Activated T-cell treated with anti-CD3 and anti-CD28 coated beads for 1 hour (primary cell): ENCODE measurements at regions not wholly inside any gene's neighbourhood (a gene's known extent, or its start where the extent isn't known, plus 50 kb on each side); places are given as distances from the start of the nearest gene placed in this dataset.

Experiments used
- DNase-seq: peaks from one replicate; pipeline ENCODE4 v3.0.0-alpha.2; 2020; ENCODE audit warnings: low read depth

- no peak for DNase-seq
Observed at GRCh38 chr6:1029141-1029540, 282.8 kb upstream of the FOXQ1 start.

DNA sequence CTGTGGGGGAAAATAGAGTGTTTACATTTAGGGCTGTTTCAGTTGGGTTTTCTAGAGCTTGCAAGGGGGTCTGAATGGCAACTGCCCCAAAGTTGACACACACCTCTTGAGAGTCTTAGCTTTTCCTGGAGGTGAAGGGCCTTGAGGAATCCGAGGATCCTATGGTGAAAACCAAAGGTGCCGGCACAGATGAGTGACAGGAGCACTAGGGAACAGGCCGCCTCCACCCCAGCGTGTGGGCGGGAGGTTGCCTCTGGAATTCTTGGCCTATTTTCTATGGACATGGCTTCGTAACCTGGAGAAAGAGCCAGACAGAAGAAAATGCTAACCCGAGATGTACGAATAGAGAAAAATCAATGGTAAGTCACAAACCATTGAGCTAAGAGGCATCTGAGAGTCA is 283.2 kb upstream of the FOXQ1 start:
- DNase-seq: no peak

GRCh38 chr6:1027795-1028569 is 283.9 kb upstream of the FOXQ1 start:
- no peak for DNase-seq

DNA sequence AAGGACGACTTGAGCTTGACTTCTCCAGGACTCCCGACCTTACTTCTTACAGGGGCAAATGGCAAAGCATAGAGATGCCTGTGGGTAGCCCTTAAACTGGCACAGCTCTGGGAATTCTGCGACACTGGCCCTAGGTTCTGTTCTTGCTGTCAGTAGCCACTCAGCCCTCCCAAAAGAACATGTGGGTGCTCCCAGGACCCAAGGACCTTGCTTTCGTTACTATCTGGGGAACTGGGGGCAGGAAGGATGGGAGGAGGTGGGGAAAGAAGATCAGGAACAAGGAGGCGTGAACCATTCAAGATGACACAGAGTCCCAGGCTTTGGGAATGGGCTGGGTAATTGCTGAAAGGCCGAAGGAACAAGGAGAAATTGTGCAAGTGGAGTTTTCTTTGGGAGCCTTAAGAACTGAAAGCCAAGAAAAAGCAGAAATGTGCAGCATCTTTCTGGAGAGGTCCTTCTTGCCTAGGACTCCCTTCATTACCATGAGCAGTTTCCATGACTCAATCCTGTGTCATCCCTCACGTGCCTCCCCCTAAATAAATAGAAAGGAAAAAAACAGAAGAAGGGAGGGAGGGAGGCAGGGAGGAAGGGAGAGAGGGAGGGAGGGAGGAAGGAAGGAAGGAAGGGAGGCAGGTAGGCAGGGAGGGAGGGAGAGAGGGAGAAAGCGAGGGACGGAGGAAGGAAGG is 284.6 kb upstream of the FOXQ1 start:
- DNase-seq: no peak

DNA sequence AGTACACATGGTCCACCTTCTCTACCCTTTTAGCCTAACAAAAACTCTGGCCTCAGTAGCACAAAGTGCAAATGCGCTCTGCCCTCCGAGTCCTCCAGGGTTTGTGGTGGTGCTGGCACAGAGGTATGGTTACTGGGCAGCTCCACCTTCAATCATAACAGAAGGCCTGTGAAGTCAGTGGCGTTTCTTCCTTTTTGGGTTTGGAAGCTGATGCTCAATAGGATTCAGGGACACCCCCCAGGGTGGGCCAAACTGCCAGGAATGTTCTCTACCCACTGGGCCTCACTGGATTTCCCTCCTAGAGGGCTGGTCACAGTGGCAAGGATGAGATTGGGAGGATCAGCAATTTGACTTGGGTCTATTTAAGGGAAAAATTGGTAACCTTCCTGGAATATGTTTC is 286.1 kb upstream of the FOXQ1 start:
- no peak for DNase-seq

DNA sequence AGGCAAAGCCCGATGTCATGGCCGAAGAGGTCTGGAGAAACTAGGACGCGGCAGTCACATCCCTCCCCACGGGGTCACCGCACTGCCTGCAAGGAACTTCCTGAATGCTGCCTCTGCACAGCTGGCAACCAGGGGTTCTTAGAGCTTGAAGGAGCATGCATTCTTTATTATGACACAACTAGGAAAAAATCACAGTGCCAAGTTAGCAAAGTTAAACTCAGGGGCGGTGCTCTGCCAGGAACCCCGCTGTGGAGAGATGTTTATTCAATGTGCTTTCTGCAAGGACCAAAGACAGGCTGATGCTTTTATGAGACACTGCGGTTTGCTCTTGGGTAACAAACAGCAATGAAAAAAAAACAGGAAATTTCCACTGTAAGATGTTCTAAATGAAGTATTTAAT is 287.3 kb upstream of the FOXQ1 start:
- DNase-seq: no peak

- no peak for DNase-seq
Observed at GRCh38 chr6:1024161-1024560, 287.7 kb upstream of the FOXQ1 start.

DNA sequence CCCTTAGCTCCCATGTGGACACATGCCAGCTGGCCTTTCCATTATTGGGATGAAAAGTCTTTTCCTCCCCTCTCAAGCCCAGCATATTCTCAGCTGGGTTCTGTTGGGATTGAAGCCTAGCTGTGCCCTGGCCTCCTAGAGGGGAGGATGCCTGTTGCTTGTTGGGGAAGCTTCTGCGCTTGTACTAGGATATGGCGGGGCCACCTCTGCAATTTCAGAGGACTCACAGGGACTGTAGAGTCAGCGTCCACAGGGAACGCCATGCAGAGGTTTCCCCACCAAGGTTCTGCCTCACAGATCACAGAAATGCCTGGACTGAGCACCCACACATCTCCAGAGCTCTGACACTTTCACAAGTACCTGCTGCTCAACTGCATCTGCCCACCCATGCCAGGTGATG is 288.7 kb upstream of the FOXQ1 start:
- DNase-seq: no peak

GRCh38 chr6:1022719-1023118 is 289.2 kb upstream of the FOXQ1 start:
- DNase-seq: no peak

DNA sequence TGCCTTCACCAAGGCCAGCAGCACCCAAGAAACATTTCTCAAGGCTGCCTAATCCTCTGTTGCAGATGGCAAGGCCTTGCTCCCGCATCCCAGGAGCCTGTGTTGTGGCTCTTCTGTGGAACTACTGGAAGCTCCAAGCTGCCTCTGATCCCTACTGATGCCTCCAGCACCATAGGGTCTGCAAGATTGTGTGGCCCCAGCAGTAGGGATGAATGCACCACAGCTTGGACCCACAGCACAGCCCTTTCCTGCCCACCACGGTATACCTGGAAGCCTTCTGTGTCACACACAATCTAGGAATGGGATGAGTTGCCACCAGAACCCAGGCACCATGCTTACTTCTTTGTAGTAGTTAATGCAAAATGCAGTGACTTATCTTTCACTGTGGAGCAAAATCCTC is 291.1 kb upstream of the FOXQ1 start:
- no peak for DNase-seq

DNA sequence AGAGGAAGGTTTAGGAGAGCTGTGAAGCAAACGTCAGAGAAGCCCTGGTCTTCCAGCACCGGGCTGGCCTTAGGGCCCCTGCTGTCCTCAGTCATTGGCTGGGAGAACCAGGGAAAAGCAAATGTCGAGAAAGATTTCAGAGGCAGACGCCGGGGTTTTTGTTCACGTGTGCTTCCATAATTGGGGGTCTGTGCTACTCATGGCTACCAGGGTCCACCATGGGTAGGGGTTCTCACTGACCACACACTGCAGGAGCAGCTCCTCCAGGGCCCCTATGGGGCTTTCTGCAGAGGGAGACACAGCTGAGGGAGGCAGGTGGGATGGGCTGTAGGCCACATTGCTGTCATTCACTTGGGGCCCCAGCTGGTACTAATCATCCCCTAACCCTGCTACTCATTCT is 291.8 kb upstream of the FOXQ1 start:
- no peak for DNase-seq

GRCh38 chr6:1018041-1018440 is 293.9 kb upstream of the FOXQ1 start:
- no peak for DNase-seq

DNA sequence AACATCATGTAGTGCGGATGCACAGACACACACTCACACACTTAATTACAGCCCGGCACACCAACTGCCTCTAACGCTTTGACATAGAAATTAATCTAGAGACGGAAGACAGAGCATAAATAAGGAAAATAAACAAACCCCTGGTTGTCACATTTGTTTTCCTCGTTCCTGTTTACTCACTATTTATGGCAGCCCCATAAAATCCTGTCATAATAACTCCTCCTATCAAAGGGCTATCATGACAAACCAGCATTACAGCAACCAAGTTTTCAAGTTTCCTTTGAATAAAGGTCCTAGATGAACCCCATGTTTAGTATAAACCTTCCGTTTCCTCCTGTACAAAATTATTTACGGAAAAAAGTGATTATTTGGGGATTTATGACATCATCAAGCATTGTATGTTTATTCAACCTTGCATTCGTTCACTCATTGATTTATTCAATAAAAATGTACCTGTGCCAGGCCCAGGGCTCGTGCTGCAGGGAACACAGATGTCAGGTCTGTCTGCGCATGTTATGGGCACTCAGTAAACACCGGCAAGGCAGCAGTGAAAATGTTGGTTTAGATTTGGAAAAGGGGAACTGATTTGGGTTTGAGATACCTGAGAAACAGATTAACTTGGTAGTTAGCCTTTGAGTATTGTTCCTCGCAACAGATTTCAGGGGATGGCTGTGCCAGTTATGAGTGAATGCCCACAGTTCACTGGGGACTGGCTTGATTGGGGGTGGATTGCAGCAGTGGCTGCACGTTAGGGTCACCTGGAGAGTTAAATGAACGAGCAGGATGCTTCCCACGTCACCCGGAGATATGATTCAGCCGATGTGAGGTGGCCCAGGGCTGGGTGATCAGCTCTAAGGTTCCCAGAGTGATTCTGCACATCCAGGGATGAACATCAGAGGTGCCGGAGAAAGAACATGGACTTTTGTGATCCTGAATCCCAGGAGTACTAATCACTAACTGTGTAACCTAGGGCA is 295.3 kb upstream of the FOXQ1 start:
- no peak for DNase-seq

DNA sequence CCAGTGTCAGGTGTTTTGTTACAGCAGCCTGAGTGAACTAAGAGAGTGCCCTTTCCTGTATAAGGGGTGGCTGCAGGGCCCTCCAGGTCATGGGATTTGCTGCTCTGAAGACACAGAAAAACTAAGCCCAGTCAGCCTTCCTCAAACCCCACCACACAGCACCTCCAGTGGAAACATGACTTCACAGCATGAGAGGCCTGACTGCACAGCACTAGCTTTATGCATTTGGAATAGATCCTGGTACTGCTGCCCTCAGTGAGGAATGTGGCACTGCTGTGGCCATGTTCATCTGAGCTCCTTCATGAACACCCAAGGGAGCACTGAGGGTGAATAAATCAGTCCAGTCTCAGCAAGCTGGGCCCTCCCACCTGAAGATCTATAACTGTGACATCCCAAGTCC is 296.1 kb upstream of the FOXQ1 start:
- DNase-seq: no peak

DNA sequence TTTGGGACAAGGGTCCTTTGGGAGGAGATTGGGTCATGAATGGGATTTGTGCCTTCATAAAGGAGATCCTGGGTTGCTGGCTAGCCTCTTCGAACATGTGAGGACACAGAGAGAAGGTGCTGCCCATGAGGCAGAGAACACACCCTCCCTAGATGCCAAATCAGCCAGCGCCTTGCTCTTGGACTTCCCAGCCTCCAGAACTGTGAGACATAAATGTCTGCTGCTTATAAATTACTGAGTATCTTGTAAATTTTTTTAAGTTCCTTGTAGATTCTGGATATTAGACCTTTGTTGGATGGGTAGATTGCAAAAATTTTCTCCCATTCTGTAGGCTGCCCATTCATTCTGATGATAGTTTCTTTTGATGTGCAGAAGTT is 297.5 kb upstream of the FOXQ1 start:
- DNase-seq: no peak

DNA sequence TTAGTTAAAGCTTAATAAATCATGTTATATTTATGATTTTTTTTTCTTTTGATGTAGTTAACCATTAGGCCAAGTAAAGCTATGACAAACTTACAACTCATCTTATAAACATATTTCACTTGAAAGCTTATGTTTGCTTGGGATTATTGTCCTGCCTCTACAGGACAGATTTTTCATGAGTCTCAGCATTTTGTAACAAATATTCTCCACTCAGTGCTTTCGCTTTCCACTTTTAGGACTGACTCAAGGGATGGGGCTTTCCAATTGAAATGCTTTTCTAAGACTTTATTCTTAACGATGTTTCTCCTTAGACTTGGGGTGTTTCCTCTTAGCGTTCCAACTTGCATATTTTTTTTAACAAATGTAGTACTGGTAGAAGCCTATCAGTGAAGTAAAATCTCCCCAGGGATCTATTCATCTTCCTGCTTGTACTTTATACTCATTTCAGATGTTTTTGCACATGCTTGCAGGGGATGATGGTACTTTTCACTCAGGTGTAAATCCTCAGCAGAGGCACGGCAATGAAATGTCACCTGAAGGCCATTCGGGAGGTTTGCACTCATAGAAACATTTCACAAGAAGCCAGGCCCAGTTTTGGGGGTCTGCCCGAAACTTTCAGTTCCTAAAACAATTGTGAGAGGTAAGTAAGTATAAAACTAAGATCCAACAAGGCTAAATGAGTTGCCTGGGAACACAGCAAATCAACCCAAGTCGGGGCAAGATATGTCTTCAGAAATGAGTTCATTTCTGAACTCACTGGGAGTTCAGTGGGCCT is 298.1 kb upstream of the FOXQ1 start:
- DNase-seq: no peak

DNA sequence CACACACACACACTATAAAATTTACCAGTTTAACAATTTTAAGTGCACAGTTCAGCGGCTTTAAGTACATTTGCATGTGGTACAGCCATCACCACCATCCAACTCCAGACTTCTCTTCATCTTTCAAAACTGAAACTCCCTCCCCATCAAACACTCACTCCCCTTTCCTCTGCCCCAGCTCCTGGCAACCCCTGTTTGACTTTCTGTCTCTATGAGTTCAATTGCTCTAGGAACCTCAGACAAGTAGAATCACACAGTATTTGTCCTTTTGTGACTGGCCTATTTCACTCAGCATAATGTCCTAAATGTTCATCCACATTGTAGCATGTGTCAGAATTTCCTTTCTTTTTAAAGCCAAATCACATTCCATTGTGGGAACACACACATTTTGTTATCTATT is 302.8 kb upstream of the FOXQ1 start:
- no peak for DNase-seq

DNA sequence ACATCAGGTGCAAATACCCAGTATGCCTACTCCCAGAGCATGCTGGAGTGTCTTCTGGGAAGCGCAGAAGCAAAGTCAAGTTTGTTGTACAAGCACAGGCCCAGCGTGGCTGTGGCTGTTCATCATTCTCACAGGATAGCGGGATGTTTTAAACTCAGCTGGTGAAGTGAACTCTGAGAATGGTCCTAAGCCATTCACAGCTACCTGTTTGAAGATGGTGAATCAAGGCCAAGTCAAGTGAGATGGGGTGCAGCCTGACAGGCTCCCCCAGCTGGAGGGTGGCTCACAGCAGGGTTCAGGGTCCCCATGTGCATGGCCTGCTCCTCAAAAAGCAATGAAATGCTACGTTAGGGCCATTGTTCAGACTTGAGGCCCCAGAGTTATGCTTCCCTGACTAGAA is 304.7 kb upstream of the FOXQ1 start:
- no peak for DNase-seq

DNA sequence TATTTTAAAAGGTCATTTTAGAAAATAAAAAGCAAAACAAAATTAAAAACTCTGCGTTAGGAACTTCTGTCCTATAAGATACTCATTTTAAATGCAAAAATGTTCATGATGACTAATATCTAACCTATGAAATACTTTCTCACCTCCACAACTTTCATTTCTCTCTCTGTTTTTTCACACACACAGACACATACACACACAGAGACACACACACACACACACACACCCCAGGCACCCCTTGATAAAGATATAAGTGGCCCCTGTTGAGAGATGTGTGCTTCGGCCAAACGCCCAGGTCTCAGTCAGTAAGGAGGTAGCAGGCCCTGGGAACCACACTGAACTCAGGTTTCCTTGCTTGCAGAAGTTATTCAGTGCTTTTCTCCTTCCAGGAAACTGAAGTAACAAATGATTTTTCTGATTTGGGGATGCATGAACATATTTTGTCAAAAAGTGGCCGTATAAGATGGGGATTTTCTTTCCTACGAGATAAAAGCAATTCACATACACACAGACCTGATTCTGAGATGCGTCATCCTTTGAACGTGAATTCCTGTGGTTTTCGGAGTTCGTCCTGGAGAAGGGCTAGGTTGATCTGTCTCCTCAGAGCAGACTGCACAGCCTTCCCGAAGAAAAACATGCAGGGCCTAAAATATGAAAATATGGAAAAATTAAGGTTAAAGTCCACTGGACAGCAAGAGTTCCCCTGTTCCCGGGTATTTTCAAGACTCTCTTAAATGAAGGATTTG is 306.8 kb upstream of the FOXQ1 start:
- no peak for DNase-seq

DNA sequence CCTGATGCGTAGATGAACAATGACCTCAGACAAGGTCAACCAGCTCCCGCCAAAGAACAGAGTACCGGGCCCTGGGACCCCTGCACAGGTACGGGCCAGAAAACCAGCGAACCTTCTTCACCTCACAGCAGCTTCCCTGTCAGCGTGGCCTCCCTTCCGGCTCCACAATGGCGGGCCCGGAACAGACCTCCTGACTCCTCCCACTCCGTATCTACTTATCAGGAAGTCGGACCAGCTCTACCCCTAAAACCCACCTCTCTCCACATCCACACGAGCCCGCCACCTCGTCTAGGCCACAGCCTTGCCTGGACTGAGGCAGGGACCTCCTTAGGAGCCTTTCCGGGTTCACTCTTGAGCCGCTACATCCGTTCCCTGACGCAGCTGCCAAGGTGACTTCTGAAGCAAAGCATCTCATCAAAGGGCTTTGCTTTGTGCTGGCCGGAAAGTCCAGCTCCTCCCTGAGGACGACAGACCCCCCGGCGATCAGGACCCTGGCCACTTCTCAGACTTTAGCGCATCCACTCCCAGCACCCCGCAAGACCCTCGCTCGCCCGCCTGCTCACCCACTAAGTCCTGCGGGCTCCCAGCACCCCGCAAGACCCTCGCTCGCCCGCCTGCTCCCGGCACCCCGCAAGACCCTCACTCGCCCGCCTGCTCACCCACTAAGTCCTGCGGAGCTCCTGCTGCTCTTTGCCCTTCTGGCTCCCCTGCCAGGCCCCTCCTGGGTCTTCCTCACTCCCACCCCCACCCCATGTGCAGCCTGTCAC is 308.3 kb upstream of the FOXQ1 start:
- no peak for DNase-seq

DNA sequence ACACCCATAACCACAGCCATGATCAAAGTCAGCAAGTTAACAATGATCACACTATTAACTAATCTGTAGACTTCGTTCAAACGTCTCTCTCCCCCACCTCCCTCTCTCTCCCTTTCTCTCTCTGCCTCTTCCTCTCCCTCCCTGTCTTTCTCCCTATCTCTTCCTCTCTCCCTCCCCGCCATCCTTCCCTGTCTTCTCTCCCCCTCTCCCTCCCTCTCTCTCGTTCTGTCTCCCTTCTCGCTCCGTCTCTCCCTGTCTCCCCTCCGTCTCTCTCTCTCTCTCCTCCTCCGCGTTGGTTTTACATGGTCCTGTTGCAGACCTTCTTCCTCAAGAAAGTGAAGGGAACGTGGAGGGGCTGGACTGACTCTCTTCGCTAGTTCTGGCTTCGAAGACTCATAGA is 308.9 kb upstream of the FOXQ1 start:
- DNase-seq: no peak
